Left lung (tissue), 4 donors: ENCODE measurements at regions not wholly inside any gene's neighbourhood (a gene's known extent, or its start where the extent isn't known, plus 50 kb on each side); places are given as distances from the start of the nearest gene placed in this dataset.

ENCODE experiments used
- ATAC-seq: fragments of 200-7000 bp; cut with Tn5 transposase; one replicate; pipeline ENCODE4 v1.9.1; 2020; ENCODE audit warnings: moderate library complexity
- DNase-seq, 4 donors: peaks; one replicate each; pipeline ENCODE4 v3.0.0-alpha.2; 2013 to 2020
- H3K27ac ChIP-seq, 2 donors: fragments of 200-600 bp; sonication (generic) in 1 of 2; one replicate each; pipeline versions ENCODE4 v1.5.0 to v1.8.0; 2020 to 2021
- H3K27me3 ChIP-seq, 2 donors: fragments of 200-600 bp; sonication (generic) in 1 of 2; one replicate each; pipeline versions ENCODE4 v1.5.0 to v1.8.0; 2020 to 2021
- H3K36me3 ChIP-seq, 2 donors: fragments of 200-600 bp; sonication (generic) in 1 of 2; one replicate each; pipeline versions ENCODE4 v1.5.0 to v1.8.0; 2020 to 2021
- H3K4me1 ChIP-seq, 2 donors: fragments of 200-600 bp; one replicate each; pipeline ENCODE4 v1.8.0; 2021
- H3K4me3 ChIP-seq, 2 donors: fragments of 200-600 bp; sonication (generic) in 1 of 2; one replicate each; pipeline versions ENCODE4 v1.5.0 to v1.8.0; 2020 to 2021; ENCODE audit warnings: mild to moderate bottlenecking in 1 of 2
- H3K9me3 ChIP-seq, 2 donors: fragments of 200-600 bp; sonication (generic) in 1 of 2; one replicate each; pipeline versions ENCODE4 v1.5.0 to v1.8.0; 2020 to 2021
- intact Hi-C, 2 donors: fragments of 100-400 bp; cut with DNase I; formaldehyde crosslinking; loops; one replicate each; pipeline versions ENCODE4 v1.11.2 to v1.14.2; 2022
- TF ChIP-seq, protein P1 (sequence below), 2 donors: fragments of 200-600 bp; sonication (generic) in 1 of 2; IDR thresholded peaks; one replicate each; pipeline versions ENCODE4 v1.5.0 to v1.8.0; 2021; ENCODE audit warnings: antibody characterized with exemption in 2 of 2
- donor health status: DM: no; HTN: yes; CAD: no.
- donor health status: DM: no; HTN: no; CAD: no.

- no peak for DNase-seq
- TF ChIP-seq, protein P1, sequence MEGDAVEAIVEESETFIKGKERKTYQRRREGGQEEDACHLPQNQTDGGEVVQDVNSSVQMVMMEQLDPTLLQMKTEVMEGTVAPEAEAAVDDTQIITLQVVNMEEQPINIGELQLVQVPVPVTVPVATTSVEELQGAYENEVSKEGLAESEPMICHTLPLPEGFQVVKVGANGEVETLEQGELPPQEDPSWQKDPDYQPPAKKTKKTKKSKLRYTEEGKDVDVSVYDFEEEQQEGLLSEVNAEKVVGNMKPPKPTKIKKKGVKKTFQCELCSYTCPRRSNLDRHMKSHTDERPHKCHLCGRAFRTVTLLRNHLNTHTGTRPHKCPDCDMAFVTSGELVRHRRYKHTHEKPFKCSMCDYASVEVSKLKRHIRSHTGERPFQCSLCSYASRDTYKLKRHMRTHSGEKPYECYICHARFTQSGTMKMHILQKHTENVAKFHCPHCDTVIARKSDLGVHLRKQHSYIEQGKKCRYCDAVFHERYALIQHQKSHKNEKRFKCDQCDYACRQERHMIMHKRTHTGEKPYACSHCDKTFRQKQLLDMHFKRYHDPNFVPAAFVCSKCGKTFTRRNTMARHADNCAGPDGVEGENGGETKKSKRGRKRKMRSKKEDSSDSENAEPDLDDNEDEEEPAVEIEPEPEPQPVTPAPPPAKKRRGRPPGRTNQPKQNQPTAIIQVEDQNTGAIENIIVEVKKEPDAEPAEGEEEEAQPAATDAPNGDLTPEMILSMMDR (IDR thresholded peaks at IDR 0.05) = no peak
- no peak overlapping the region for H3K27ac ChIP-seq
- no peaks in the 10 kb centered on the region for H3K36me3 ChIP-seq
- no peak for ATAC-seq
- H3K27me3 ChIP-seq = no peaks in the 10 kb centered on the region
- peaks cover 0 to 2% of the 10 kb centered on the region in 2 donors for H3K9me3 ChIP-seq
- no peaks in the 10 kb centered on the region for H3K4me1 ChIP-seq
- intact Hi-C loops = no loop called here
- H3K4me3 ChIP-seq = no peak overlapping the region
Observed at GRCh38 chr4:111871802-111872201, 273.5 kb upstream of the FAM241A start.

GRCh38 chr4:111873801-111874200 is 271.5 kb upstream of the FAM241A start:
- TF ChIP-seq, protein P1 (IDR thresholded peaks at IDR 0.05) = no peak
- Histone ChIP-seq H3K4me3 (no peak overlapping the region), H3K27ac (no peak overlapping the region), H3K4me1 (no peaks in the 10 kb centered on the region), H3K36me3 (no peaks in the 10 kb centered on the region), H3K9me3 (no peaks in the 10 kb centered on the region), H3K27me3 (no peaks in the 10 kb centered on the region)
- ATAC-seq = no peak
- DNase-seq = no peak
- intact Hi-C loops = no loop called here

- Histone ChIP-seq H3K9me3 (no peaks in the 10 kb centered on the region), H3K36me3 (no peaks in the 10 kb centered on the region), H3K4me3 (no peak overlapping the region), H3K4me1 (no peaks in the 10 kb centered on the region), H3K27me3 (no peaks in the 10 kb centered on the region), H3K27ac (no peak overlapping the region)
- TF ChIP-seq, protein P1 (IDR thresholded peaks at IDR 0.05) = no peak
- intact Hi-C loops = no loop called here
- no peak for ATAC-seq
- no peak for DNase-seq
Observed at GRCh38 chr4:111879539-111879938, 265.7 kb upstream of the FAM241A start.

DNA sequence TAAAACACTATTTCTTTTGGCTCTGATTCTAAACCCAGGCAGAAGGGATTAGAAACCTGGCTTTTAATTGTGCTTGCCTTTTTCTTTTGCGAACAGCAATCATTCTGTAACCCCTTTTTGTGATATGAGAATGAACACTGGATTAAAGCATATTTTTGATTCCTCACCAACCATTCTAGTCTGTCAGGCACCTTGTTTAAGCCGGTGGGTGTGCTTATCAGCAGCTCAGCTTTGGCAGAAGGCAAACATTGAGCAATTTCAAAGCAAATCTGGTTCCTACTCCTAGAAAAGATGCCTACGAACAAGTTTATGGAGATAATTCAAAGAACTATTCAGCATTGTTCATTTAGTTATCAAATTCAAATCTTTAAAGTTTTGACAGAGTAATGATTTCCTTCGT is 265.1 kb upstream of the FAM241A start:
- intact Hi-C loops = no loop called here

GRCh38 chr4:111883557-111883999 is 261.7 kb upstream of the FAM241A start:
- TF ChIP-seq, protein P1 (IDR thresholded peaks at IDR 0.05) = no peak
- DNase-seq = no peak

More for the DNA sequence above, 265.1 kb upstream of the FAM241A start:
- no peaks in the 10 kb centered on the region for H3K9me3 ChIP-seq
- H3K27ac ChIP-seq = no peak overlapping the region
- DNase-seq = no peak
- TF ChIP-seq, protein P1 (IDR thresholded peaks at IDR 0.05) = no peak
- H3K36me3 ChIP-seq = no peaks in the 10 kb centered on the region
- no peaks in the 10 kb centered on the region for H3K27me3 ChIP-seq
- ATAC-seq = no peak
- no peaks in the 10 kb centered on the region for H3K4me1 ChIP-seq
- H3K4me3 ChIP-seq = no peak overlapping the region

More at GRCh38 chr4:111883557-111883999, 261.7 kb upstream of the FAM241A start:
- Histone ChIP-seq H3K27me3 (no peaks in the 10 kb centered on the region), H3K4me3 (no peak overlapping the region), H3K27ac (no peak overlapping the region), H3K9me3 (no peaks in the 10 kb centered on the region), H3K36me3 (no peaks in the 10 kb centered on the region), H3K4me1 (no peaks in the 10 kb centered on the region)
- ATAC-seq = no peak
- intact Hi-C loops = no loop called here
